HL-60 (cell line): ENCODE measurements at regions not wholly inside any gene's neighbourhood (a gene's known extent, or its start where the extent isn't known, plus 50 kb on each side); places are given as distances from the start of the nearest gene placed in this dataset.
"Not testable (repeated sequence)": the region's sequence is repeated elsewhere in the genome, so short reads cannot be mapped to it uniquely, and the experiment has no call there.

Experiments
- DNase-seq, 2 experiments: peaks; one replicate each; pipeline ENCODE4 v3.0.0-alpha.2; 2010 to 2020; ENCODE audit warnings: low read depth in 1 of 2, low spot score in 1 of 2
- H3K27ac ChIP-seq: fragments of 250-450 bp; sonication (Bioruptor Pico); replicated peaks from 2 replicates; pipeline ENCODE4 v1.5.1; 2020; ENCODE audit warnings: mild to moderate bottlenecking, moderate library complexity
- H3K27me3 ChIP-seq: fragments of 250-450 bp; sonication (Bioruptor Pico); 2 replicates; pipeline ENCODE4 v1.5.1; 2021; ENCODE audit warnings: mild to moderate bottlenecking, moderate library complexity; ENCODE audit not compliant: insufficient read depth, poor library complexity, severe bottlenecking
- H3K4me3 ChIP-seq: replicated peaks from 2 replicates; pipeline ENCODE4 v1.5.1; 2011; ENCODE audit warnings: mild to moderate bottlenecking, control low read depth, low read length; ENCODE audit not compliant: insufficient read depth
- GABPA ChIP-seq: IDR thresholded peaks from 2 replicates; pipeline ENCODE4 v1.6.1; 2012; ENCODE audit warnings: low read depth
- POLR2AphosphoS5 ChIP-seq: IDR thresholded peaks from 2 replicates; pipeline ENCODE4 v1.6.1; 2012; ENCODE audit warnings: low read depth
- SPI1 ChIP-seq: IDR thresholded peaks from 2 replicates; pipeline ENCODE4 v1.6.1; 2012; ENCODE audit warnings: low read depth, mild to moderate bottlenecking, borderline replicate concordance
- TF ChIP-seq, protein P1 (sequence below): IDR thresholded peaks from 2 replicates; pipeline ENCODE4 v1.6.1; 2012; ENCODE audit warnings: low read depth; ENCODE audit not compliant: insufficient replicate concordance
- TF ChIP-seq, protein P2 (sequence below): IDR thresholded peaks from one replicate; pipeline ENCODE4 v1.5.1; 2011; ENCODE audit warnings: low read length, control low read depth, inconsistent platforms; ENCODE audit not compliant: insufficient read depth

GRCh38 chr12:46657453-46658411, 168.1 kb downstream of the SLC38A4 start:
- H3K27ac ChIP-seq = no peak overlapping the region
- TF ChIP-seq, protein P1, sequence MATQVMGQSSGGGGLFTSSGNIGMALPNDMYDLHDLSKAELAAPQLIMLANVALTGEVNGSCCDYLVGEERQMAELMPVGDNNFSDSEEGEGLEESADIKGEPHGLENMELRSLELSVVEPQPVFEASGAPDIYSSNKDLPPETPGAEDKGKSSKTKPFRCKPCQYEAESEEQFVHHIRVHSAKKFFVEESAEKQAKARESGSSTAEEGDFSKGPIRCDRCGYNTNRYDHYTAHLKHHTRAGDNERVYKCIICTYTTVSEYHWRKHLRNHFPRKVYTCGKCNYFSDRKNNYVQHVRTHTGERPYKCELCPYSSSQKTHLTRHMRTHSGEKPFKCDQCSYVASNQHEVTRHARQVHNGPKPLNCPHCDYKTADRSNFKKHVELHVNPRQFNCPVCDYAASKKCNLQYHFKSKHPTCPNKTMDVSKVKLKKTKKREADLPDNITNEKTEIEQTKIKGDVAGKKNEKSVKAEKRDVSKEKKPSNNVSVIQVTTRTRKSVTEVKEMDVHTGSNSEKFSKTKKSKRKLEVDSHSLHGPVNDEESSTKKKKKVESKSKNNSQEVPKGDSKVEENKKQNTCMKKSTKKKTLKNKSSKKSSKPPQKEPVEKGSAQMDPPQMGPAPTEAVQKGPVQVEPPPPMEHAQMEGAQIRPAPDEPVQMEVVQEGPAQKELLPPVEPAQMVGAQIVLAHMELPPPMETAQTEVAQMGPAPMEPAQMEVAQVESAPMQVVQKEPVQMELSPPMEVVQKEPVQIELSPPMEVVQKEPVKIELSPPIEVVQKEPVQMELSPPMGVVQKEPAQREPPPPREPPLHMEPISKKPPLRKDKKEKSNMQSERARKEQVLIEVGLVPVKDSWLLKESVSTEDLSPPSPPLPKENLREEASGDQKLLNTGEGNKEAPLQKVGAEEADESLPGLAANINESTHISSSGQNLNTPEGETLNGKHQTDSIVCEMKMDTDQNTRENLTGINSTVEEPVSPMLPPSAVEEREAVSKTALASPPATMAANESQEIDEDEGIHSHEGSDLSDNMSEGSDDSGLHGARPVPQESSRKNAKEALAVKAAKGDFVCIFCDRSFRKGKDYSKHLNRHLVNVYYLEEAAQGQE = no peak
- no peak for TF ChIP-seq SPI1
- TF ChIP-seq GABPA = no peak
- TF ChIP-seq POLR2AphosphoS5 = no peak
- TF ChIP-seq, protein P2, sequence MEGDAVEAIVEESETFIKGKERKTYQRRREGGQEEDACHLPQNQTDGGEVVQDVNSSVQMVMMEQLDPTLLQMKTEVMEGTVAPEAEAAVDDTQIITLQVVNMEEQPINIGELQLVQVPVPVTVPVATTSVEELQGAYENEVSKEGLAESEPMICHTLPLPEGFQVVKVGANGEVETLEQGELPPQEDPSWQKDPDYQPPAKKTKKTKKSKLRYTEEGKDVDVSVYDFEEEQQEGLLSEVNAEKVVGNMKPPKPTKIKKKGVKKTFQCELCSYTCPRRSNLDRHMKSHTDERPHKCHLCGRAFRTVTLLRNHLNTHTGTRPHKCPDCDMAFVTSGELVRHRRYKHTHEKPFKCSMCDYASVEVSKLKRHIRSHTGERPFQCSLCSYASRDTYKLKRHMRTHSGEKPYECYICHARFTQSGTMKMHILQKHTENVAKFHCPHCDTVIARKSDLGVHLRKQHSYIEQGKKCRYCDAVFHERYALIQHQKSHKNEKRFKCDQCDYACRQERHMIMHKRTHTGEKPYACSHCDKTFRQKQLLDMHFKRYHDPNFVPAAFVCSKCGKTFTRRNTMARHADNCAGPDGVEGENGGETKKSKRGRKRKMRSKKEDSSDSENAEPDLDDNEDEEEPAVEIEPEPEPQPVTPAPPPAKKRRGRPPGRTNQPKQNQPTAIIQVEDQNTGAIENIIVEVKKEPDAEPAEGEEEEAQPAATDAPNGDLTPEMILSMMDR = no peak

DNA sequence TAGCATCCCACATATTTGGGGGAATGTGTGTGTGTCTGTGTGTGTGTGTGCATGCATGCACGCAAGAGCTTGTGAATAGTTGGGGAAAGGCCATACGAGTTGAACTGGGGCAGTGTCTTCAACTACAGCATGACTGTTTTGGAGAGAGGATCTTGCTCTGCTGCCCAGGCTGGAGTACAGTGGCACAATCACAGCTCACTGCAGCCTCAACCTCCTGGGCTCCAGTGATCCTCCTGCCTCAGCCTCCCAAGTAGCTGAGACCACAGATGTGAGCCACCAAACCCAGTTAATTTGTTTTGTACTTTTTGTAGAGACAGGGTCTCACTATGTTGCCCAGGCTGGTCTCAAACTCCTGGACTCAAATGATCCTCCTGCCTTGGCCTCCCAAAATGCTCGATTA, 169.8 kb downstream of the SLC38A4 start:
- not testable (repeated sequence) for DNase-seq, H3K27ac ChIP-seq, H3K4me3 ChIP-seq, H3K27me3 ChIP-seq

More at GRCh38 chr12:46657453-46658411, 168.1 kb downstream of the SLC38A4 start:
- no peak for DNase-seq
- H3K4me3 ChIP-seq = no peak overlapping the region
- H3K27me3 ChIP-seq = no peaks in the 10 kb centered on the region

DNA sequence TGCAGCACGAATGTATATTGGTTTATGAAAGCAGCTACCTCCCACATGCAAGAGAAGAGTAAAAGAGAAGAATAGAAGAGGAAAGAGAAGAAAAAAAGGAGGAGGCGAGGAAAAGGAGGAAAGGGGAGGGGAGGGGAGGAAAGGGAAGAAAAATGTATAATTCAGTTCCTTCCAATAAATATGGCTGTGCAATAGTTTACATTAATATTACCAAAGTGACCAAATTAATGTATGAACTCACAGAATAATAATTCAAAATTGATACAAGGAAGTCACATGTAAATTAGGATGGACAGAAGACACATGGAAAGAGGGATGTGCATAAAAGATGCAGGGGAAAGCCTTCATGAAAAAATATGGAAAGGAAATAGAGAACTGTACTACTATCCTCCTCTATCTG, 172.5 kb downstream of the SLC38A4 start:
- TF ChIP-seq, protein P1 = no peak
- no peak for DNase-seq
- no peaks in the 10 kb centered on the region for H3K27me3 ChIP-seq
- no peak overlapping the region for H3K4me3 ChIP-seq
- no peak overlapping the region for H3K27ac ChIP-seq

GRCh38 chr12:46652692-46653091, 173.1 kb downstream of the SLC38A4 start:
- TF ChIP-seq, protein P2 = no peak
- TF ChIP-seq, protein P1 = no peak
- no peak for TF ChIP-seq POLR2AphosphoS5
- TF ChIP-seq GABPA = no peak
- TF ChIP-seq SPI1 = no peak
- H3K27ac ChIP-seq = no peak overlapping the region
- DNase-seq = no peak

More at GRCh38 chr12:46652692-46653091, 173.1 kb downstream of the SLC38A4 start:
- Histone ChIP-seq H3K27me3 (no peaks in the 10 kb centered on the region), H3K4me3 (no peak overlapping the region)
